ENCODE measurements at regions not wholly inside any gene's neighbourhood (a gene's known extent, or its start where the extent isn't known, plus 50 kb on each side); places are given as distances from the start of the nearest gene placed in this dataset.

DNA sequence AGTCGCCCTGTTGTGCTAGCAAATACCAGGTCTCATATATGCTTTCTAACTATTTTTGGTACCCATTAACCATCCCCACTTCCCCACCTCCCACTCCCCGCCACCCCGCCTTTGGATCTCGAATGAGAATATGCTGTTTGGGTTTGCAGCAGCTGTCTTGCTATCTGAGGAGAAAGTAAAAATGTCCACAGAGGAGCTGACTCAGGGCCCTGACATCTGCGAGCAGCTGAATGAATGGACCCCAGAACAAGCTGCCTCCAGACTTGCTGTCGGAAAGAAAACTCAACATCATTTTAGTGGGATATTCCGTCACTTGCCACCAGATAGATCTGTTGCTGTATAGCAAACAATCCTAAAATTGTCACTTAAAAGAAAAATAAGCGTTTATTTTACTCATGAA is 103.7 kb downstream of the LINC00237 start:
- Histone ChIP-seq H3K4me3 (no peak overlapping the region), H3K4me1 (no peaks in the 10 kb centered on the region), H3K36me3 (no peaks in the 10 kb centered on the region), H3K27ac (replicated peaks) (no peak overlapping the region), H3K9me3 (replicated peaks) (no peaks in the 10 kb centered on the region), H3K27me3 (ENCODE audit: low read depth) (peaks cover 41% of the 10 kb centered on the region)
- no peak for DNase-seq
- intact Hi-C loops (cut with micrococcal nuclease), result no loop called here
- TF ChIP-seq, protein P1, sequence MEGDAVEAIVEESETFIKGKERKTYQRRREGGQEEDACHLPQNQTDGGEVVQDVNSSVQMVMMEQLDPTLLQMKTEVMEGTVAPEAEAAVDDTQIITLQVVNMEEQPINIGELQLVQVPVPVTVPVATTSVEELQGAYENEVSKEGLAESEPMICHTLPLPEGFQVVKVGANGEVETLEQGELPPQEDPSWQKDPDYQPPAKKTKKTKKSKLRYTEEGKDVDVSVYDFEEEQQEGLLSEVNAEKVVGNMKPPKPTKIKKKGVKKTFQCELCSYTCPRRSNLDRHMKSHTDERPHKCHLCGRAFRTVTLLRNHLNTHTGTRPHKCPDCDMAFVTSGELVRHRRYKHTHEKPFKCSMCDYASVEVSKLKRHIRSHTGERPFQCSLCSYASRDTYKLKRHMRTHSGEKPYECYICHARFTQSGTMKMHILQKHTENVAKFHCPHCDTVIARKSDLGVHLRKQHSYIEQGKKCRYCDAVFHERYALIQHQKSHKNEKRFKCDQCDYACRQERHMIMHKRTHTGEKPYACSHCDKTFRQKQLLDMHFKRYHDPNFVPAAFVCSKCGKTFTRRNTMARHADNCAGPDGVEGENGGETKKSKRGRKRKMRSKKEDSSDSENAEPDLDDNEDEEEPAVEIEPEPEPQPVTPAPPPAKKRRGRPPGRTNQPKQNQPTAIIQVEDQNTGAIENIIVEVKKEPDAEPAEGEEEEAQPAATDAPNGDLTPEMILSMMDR (IDR thresholded peaks at IDR 0.05; ENCODE audit: borderline replicate concordance), result no peak

DNA sequence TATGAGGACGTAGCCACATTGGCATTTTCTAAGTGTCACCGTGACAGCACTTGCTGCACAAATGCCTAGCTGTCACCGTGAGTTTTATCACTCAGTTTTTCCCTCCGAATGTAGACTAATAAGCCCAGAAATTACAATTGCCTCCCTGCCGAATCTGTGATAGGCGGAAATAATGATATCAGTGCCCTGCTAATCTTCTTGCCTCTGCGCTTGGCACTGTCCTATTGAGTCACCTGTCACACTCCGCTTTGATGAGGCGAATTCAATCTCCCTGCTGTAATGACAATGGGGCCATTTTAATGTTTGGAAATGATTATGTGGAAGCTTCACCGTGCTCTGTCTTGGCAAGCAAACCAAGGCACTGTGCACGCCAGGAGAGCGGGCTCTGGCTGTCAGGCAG is 112.8 kb downstream of the LINC00237 start:
- H3K27ac ChIP-seq (replicated peaks), result no peak overlapping the region

DNA sequence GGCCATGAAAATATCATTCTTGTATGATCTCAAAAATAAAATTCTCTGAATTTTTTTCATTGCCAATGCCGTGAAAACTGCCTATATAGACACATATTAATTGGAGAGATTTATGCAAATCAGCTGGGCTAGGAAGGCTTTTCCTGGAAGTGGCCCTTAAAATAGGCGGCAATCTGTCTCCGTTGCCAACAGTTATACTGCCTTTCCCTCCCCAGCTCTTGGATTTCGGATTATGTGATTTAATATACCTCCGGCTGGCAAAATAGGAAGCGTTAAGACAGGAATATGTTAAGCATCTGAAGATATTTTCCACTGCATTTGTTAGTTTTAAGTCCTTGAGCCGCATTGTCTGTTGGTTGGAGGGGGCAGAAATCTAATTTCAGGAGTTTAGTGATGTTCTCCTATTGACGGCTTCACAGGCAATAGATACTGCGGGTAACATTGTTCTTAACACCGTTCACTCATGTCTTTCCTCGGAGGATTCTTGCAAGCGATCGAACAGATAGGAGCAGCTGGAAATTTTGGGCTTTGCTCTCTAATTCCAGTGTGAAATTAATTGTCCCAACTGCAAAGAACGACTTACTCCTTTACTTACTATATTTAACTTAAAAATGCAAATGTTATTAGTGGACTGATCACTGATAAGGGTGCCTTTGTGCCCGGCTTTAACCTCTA is 113.3 kb downstream of the LINC00237 start:
- no peaks in the 10 kb centered on the region for H3K4me1 ChIP-seq
- TF ChIP-seq, protein P1 (IDR thresholded peaks at IDR 0.05; ENCODE audit: borderline replicate concordance), result no peak
- intact Hi-C loops (cut with micrococcal nuclease), result no loop called here
- no peaks in the 10 kb centered on the region for H3K36me3 ChIP-seq
- no peak for DNase-seq
- H3K4me3 ChIP-seq, result no peak overlapping the region
- no peaks in the 10 kb centered on the region for H3K9me3 ChIP-seq (replicated peaks)
- no peak overlapping the region for H3K27ac ChIP-seq (replicated peaks)
- H3K27me3 ChIP-seq (ENCODE audit: low read depth), result peaks cover 72% of the 10 kb centered on the region

More for the DNA sequence above, 112.8 kb downstream of the LINC00237 start:
- Histone ChIP-seq H3K27me3 (ENCODE audit: low read depth) (peaks cover 72% of the 10 kb centered on the region), H3K36me3 (no peaks in the 10 kb centered on the region), H3K9me3 (replicated peaks) (no peaks in the 10 kb centered on the region), H3K4me1 (no peaks in the 10 kb centered on the region), H3K4me3 (no peak overlapping the region)
- TF ChIP-seq, protein P1 (IDR thresholded peaks at IDR 0.05; ENCODE audit: borderline replicate concordance), result no peak
- intact Hi-C loops (cut with micrococcal nuclease), result no loop called here
- no peak for DNase-seq

DNA sequence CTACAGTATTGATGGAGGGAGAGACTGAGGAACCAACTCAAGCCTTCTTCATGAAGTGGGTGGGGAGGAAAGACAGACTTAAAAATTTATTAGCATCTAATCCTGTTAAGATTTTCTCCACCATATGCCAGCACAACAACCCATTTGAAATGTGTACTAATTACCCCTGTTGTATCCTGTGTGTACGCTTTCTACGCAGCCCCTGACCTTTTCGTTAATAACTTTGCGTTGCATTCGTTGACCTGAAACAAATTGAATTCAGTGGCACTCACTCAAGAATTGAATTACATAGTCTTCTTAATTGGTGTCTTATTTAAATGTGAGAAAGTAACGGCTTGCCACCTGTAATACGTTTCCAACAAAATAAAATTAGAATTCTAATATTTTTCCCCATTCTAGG is 113.9 kb downstream of the LINC00237 start:
- H3K27ac ChIP-seq (replicated peaks), result no peak overlapping the region
- H3K4me3 ChIP-seq, result no peak overlapping the region
- H3K27me3 ChIP-seq (ENCODE audit: low read depth), result peaks cover 68% of the 10 kb centered on the region
- no peaks in the 10 kb centered on the region for H3K4me1 ChIP-seq
- DNase-seq, result no peak
- intact Hi-C loops (cut with micrococcal nuclease), result no loop called here
- TF ChIP-seq, protein P1 (IDR thresholded peaks at IDR 0.05; ENCODE audit: borderline replicate concordance), result no peak
- no peaks in the 10 kb centered on the region for H3K9me3 ChIP-seq (replicated peaks)
- H3K36me3 ChIP-seq, result no peaks in the 10 kb centered on the region

DNA sequence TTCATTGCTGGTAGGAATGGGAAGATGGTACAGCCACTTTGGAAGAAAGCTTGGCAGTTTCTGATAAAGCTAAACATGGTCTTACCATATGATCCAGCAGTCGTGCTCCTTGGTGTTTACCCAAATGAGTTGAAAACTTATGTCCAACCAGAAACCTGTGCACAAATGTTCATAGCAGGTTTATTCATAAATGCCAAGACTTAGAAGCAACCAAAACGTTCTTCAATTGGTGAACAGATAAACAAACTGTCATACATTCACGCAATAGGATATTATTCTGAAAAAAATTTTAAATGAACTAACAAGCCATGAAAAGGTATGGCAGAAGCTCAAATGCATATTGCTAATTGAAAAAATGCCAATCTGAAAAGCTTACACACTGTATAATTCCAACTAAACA is 117.1 kb downstream of the LINC00237 start:
- intact Hi-C loops (cut with micrococcal nuclease), result no loop called here
- peaks cover 45% of the 10 kb centered on the region for H3K27me3 ChIP-seq (ENCODE audit: low read depth)
- no peaks in the 10 kb centered on the region for H3K4me1 ChIP-seq
- DNase-seq, result no peak
- no peaks in the 10 kb centered on the region for H3K9me3 ChIP-seq (replicated peaks)
- TF ChIP-seq, protein P1 (IDR thresholded peaks at IDR 0.05; ENCODE audit: borderline replicate concordance), result no peak
- no peak overlapping the region for H3K27ac ChIP-seq (replicated peaks)
- H3K4me3 ChIP-seq, result no peak overlapping the region
- no peaks in the 10 kb centered on the region for H3K36me3 ChIP-seq
